ENCODE measurements at regions not wholly inside any gene's neighbourhood (a gene's known extent, or its start where the extent isn't known, plus 50 kb on each side); places are given as distances from the start of the nearest gene placed in this dataset.

- ChIA-PET CTCF (interaction anchor here (0.5 to 0.7 kb wide), 2 partner anchors 37 to 59 kb away, joined by 3 to 4 read pairs; no protein-coding TSS in a partner anchor), POLR2A (no interaction called here)
- Histone ChIP-seq H3K4me3 (ENCODE audit: low read depth, low read length) (no peak overlapping the region), H3K27ac (ENCODE audit: extremely low read depth, low read depth, low read length) (no peak overlapping the region), H3K4me1 (ENCODE audit: control insufficient read depth, insufficient read depth, low read length) (no peaks in the 10 kb centered on the region), H3K9me3 (ENCODE audit: control insufficient read depth, insufficient read depth, low read depth, low read length) (no peaks in the 10 kb centered on the region), H3K36me3 (ENCODE audit: control insufficient read depth in 2 of 2, insufficient read depth in 1 of 2, low read length in 2 of 2) (no peaks in the 10 kb centered on the region)
- TF ChIP-seq BCL11A (tag by site-specific recombination; IDR thresholded peaks at IDR 0.05; ENCODE audit: low read depth) (no peak), ZNF488 (tag by site-specific recombination; IDR thresholded peaks at IDR 0.05) (no peak), SCRT2 (tag by site-specific recombination; IDR thresholded peaks at IDR 0.05) (no peak), ZBTB20 (tag by site-specific recombination; IDR thresholded peaks at IDR 0.05) (no peak)
These were observed 60.3 kb upstream of the RCOR3 start for GRCh38 chr1:211198880-211199279.

GRCh38 chr1:211198111-211198510 is 61.1 kb upstream of the RCOR3 start:
- ChIA-PET CTCF (interaction anchor here (0.7 kb wide), 1 partner anchor 36 kb away, joined by 3 read pairs; no protein-coding TSS in a partner anchor), POLR2A (no interaction called here)
- no peak for TF ChIP-seq ZNF391 (tag by site-specific recombination; IDR thresholded peaks at IDR 0.05; ENCODE audit: borderline replicate concordance, low read depth)
- no peak for TF ChIP-seq SP2 (tag by site-specific recombination; IDR thresholded peaks at IDR 0.05)
- TF ChIP-seq ZNF426 (tag by site-specific recombination; IDR thresholded peaks at IDR 0.05), result no peak
- TF ChIP-seq AEBP2 (tag by site-specific recombination; IDR thresholded peaks at IDR 0.05; ENCODE audit: borderline replicate concordance), result no peak
- no peak for TF ChIP-seq HOXC10 (CRISPR knock-in tag; IDR thresholded peaks at IDR 0.05)
- no peak for TF ChIP-seq ZNF488 (tag by site-specific recombination; IDR thresholded peaks at IDR 0.05)
- TF ChIP-seq HIC1 (tag by site-specific recombination; IDR thresholded peaks at IDR 0.05), result no peak
- TF ChIP-seq ZNF561 (tag by site-specific recombination; IDR thresholded peaks at IDR 0.05; ENCODE audit: borderline replicate concordance), result no peak
- TF ChIP-seq HOXD13 (CRISPR knock-in tag; IDR thresholded peaks at IDR 0.05; ENCODE audit: borderline replicate concordance), result no peak
- TF ChIP-seq ZBTB1 (tag by site-specific recombination; IDR thresholded peaks at IDR 0.05), result no peak
- H3K4me3 ChIP-seq (ENCODE audit: low read depth, low read length), result no peak overlapping the region
- no peaks in the 10 kb centered on the region for H3K36me3 ChIP-seq (ENCODE audit: control insufficient read depth in 2 of 2, insufficient read depth in 1 of 2, low read length in 2 of 2)
- no peaks in the 10 kb centered on the region for H3K4me1 ChIP-seq (ENCODE audit: control insufficient read depth, insufficient read depth, low read length)
- H3K27ac ChIP-seq (ENCODE audit: extremely low read depth, low read depth, low read length), result no peak overlapping the region
- no peaks in the 10 kb centered on the region for H3K9me3 ChIP-seq (ENCODE audit: control insufficient read depth, insufficient read depth, low read depth, low read length)

GRCh38 chr1:211196880-211197279 is 62.3 kb upstream of the RCOR3 start:
- Histone ChIP-seq H3K4me3 (ENCODE audit: low read depth, low read length) (no peak overlapping the region), H3K36me3 (ENCODE audit: control insufficient read depth in 2 of 2, insufficient read depth in 1 of 2, low read length in 2 of 2) (no peaks in the 10 kb centered on the region), H3K9me3 (ENCODE audit: control insufficient read depth, insufficient read depth, low read depth, low read length) (no peaks in the 10 kb centered on the region), H3K27ac (ENCODE audit: extremely low read depth, low read depth, low read length) (no peak overlapping the region), H3K4me1 (ENCODE audit: control insufficient read depth, insufficient read depth, low read length) (no peaks in the 10 kb centered on the region)
- ChIA-PET CTCF (no interaction called here), POLR2A (no interaction called here)
- TF ChIP-seq ZNF561 (tag by site-specific recombination; IDR thresholded peaks at IDR 0.05; ENCODE audit: borderline replicate concordance) (no peak), ZNF157 (tag by site-specific recombination; IDR thresholded peaks at IDR 0.05) (no peak), RBAK (tag by site-specific recombination; IDR thresholded peaks at IDR 0.05) (no peak)
